DMS 273 treated with DMSO at 0.1 percent for 48 hours (cell line): ENCODE measurements at regions not wholly inside any gene's neighbourhood (a gene's known extent, or its start where the extent isn't known, plus 50 kb on each side); places are given as distances from the start of the nearest gene placed in this dataset.
"Not testable (repeated sequence)": the region's sequence is repeated elsewhere in the genome, so short reads cannot be mapped to it uniquely, and the experiment has no call there.

Experiments used
- DNase-seq: peaks from one replicate; lab custom pipeline; 2025; lab: John Stamatoyannopoulos, UW

- no peak for DNase-seq
Measured at GRCh38 chr4:97103252-97103651, 1040.0 kb downstream of the STPG2 start.

- DNase-seq = no peak
Measured at GRCh38 chr4:97104006-97104405, 1039.3 kb downstream of the STPG2 start.

- no peak for DNase-seq
Measured at GRCh38 chr4:97104666-97105065, 1038.6 kb downstream of the STPG2 start.

- no peak for DNase-seq
Measured at GRCh38 chr4:97105347-97106099, 1037.8 kb downstream of the STPG2 start.

GRCh38 chr4:97106161-97106560, 1037.1 kb downstream of the STPG2 start:
- peak; percentile 6 for DNase-seq

GRCh38 chr4:97110506-97110905, 1032.8 kb downstream of the STPG2 start:
- no peak for DNase-seq

DNA sequence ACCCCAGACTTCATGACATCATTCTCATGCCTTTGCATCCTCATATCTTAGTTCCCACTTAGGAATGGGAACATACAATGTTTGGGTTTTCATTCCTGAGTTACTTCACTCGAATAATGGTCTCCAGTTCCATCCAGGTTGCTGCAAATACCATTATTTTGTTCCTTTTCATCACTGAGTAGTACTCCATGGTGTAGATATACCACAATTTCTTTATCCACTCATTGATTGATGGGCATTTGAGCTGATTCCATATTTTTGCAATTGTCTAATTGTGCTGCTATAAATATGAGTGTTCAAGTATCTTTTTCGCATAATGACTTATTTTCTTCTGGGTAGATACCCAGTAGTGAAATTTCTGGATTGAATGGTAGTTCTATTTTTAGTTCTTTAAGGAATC, 1026.8 kb downstream of the STPG2 start:
- DNase-seq = no peak

- DNase-seq = no peak
Measured at GRCh38 chr4:97121493-97121892, 1021.8 kb downstream of the STPG2 start.

DNA sequence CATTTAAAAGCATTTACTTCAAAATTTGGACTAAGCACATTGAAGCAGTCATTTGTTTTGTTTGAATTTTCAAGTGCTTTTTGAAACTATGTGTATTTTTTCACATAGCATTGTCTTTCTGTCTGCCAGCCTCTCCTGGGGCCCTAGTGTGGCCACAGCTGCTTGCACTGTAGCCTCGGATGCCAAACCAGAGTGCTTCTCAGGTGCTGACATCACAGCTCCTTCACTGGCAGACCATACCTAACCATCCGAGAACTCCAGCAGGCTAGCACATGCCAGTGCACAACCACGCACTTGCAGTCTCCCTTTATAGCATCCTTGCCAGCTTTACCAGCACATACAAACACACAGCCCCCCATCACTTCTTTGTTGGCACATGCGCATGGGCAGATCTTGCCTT, 1019.7 kb downstream of the STPG2 start:
- no peak for DNase-seq

- no peak for DNase-seq
Measured at GRCh38 chr4:97132435-97132834, 1010.8 kb downstream of the STPG2 start.

DNA sequence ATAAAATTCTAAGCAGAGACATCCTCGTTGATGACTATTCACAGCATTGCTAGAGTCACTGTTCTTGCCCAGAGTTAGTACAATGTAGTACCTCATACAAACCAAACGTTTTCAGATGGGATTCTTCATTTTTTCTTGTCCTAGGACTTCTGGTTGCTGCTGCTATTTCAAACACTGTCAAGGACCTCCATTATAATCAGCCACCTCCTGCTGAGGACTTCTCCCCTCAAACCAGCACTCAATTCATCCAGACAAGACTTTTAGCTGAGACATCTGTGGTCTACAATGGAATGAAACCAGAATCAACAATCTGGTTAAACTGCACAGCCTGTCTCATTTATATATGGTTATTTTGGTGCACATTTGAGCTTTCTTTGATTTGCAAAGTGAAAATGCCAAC, 1008.8 kb downstream of the STPG2 start:
- DNase-seq = no peak

DNA sequence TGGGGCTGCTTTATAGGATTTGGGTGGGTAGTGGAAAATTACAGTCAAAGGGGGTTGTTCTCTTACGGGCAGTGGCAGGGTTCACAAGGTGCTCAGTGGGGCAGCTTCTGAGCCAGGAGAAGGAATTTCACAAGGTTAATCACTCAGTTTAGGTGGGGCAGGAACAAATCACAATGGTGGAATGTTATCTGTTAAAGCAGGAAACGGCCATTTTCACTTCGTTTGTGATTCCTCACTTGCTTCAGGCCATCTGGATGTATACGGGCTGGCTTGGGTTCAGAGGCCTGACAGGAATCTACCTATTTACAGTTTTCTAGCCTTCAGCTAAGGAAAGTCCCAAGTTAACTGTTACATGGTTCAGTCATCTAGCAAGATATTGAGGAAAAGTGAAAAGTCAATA, 1003.5 kb downstream of the STPG2 start:
- no peak for DNase-seq

GRCh38 chr4:97140545-97140944, 1002.7 kb downstream of the STPG2 start:
- DNase-seq = no peak

GRCh38 chr4:97141332-97141731, 1001.9 kb downstream of the STPG2 start:
- not testable (repeated sequence) for DNase-seq

DNA sequence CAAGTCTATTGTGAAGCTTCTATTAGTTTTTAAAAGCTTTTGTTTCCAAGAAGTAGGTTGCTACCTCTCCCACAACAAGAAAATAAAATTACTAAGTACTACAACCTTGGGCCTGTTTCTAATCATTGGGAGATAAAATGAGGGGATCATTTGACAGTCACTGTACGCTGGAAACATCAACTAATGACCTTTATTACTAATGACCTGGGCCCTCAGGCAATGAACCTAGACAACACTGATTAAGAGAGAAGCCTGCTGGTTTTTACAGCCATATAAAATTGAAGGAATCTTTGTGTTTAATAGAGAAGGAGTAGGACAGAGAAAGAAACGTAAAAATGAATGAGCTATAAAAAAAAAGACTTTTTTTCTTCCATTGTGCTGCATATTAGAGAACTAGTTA, 1000.9 kb downstream of the STPG2 start:
- DNase-seq = no peak

GRCh38 chr4:97142893-97143292, 1000.4 kb downstream of the STPG2 start:
- DNase-seq = no peak

GRCh38 chr4:97144199-97144598, 999.1 kb downstream of the STPG2 start:
- DNase-seq = no peak

DNA sequence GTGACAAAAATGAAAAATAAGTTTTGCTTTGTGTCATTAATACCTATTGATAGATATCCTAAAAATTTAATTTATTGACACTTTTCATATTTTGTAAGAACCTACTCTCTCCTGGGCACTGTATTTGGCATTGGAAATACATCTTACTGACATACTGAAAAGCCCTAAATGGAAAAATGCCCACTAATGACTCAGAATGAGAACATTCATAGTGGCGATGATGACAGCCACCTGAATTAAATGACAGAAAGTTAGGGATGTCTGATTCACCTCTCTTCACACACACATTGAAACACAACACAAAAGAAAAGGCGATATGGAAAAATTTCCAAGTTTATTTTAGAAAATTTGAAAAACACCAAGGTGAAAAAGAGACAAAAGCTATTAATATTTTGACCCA, 992.3 kb downstream of the STPG2 start:
- DNase-seq = no peak

DNA sequence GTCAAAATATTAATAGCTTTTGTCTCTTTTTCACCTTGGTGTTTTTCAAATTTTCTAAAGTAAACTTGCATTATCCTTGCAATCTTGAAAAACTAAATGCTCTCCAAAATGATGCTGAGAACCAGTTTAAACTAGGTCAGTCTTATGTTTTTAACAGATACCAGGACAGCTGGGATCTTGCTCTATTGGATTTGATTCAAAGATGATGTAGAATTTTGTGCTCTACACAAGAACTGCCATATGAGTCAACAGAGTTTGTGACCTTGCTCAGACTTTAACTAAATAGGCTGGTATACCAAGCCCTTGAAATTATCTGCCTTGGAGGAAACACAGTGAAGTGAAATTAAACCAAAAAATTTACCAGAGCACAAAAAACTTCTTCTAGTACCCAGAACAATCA, 991.1 kb downstream of the STPG2 start:
- DNase-seq = no peak

DNA sequence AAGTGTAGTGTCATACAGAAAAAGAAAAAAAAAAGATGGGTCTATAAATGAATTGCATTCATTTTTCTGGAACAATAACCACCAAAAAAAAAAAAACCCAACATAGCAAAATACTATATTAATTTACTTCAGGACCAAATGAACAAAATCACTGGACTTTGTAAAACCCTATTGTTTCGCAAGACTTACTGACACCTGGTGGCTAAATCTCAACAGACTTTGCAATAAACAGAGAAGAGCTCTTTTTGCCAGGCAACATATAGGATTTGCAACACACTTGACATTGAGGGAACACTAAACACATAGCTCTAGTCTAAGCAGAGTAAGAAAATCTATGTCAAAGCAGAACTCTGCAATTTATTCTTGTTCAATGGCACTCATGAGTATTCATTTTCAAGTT, 990.2 kb downstream of the STPG2 start:
- DNase-seq = no peak

- no peak for DNase-seq
Measured at GRCh38 chr4:97159625-97160024, 983.7 kb downstream of the STPG2 start.

GRCh38 chr4:97185233-97185632, 958.0 kb downstream of the STPG2 start:
- DNase-seq = no peak

GRCh38 chr4:97197106-97197505, 946.2 kb downstream of the STPG2 start:
- DNase-seq = no peak

- DNase-seq = no peak
Measured at GRCh38 chr4:97208749-97209148, 934.5 kb downstream of the STPG2 start.
